ENCODE measurements at regions not wholly inside any gene's neighbourhood (a gene's known extent, or its start where the extent isn't known, plus 50 kb on each side); places are given as distances from the start of the nearest gene placed in this dataset.
"Not testable (repeated sequence)": the region's sequence is repeated elsewhere in the genome, so short reads cannot be mapped to it uniquely, and the experiment has no call there.

DNA sequence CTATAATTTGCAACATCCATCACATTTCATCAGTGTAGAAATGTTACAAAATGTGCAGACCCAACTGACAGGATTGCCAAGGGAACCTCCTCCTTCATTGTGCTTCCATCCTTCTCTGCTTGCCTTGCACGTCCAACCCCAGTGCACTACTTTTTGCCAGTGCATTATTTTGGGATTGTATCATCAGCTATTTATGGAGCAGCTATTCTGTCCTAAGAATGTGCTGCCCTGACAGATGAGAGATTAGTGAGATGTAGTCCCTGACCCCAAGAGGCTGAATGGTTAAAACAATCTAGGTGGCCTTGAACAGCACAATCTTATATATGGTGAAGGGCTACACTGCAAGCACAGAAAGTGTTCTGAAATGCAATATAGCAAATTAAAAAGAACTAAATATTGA, 935.8 kb downstream of the IGSF11 start:
- DNase-seq (ENCODE audit: low read depth in 2 of 3, low spot score in 2 of 3) = no peak

DNA sequence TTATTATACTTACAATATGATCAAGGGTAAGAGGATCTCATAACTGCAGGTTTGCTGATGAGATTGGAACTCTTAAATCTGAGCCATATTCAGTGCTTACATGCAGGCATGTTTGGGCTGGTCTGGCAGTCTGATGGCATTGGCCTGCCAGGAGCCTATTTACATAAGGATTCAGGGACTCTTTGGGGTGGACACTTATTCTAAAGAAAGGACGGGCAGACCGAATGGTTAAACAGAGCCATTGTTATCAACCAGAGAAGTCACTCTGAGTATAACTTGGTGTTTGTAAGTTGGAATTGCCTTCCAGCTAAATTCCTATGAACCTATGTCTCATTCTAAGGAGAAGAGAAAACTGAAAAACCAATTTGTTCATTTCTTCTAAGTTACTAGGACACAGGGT, 932.8 kb downstream of the IGSF11 start:
- no peak for DNase-seq (ENCODE audit: low read depth in 2 of 3, low spot score in 2 of 3)

DNA sequence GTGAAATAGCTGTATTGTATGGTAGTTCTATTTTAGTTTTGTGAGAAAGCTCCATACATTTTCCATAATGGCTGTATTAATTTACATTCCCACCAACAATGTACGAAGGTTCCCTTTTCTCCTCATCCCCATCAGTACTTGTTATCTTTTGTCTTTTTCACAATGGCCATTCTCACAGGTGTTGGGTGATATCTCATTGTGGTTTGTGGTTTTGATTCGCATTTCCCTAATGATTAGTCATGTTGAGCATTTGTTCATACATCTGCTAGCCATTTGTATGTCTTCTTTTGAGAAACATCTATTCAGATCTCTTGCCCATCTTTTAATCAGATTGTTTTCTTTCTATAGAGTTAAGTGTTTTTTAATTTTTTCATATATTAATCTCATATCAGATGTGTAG, 931.9 kb downstream of the IGSF11 start:
- DNase-seq (ENCODE audit: low read depth in 2 of 3, low spot score in 2 of 3) = no peak

DNA sequence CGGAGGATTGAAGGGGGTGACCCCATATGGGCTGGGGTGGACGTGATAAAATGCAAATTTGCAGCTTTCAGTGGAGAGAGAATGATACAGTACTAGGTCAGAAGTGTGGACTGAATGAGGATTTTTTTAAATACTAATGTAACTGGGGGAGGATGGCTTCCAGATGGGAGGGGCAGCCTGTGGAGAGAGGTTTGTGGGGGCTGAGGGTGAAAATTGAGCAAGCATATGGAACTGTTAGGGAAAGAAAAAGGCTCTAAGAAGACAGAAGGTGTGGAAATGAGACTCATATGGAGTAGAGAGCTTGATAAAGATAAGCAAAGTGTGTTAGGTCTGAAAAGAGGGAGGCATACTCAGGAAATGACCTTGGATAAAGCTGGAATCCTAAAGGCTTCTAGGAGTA, 926.4 kb downstream of the IGSF11 start:
- DNase-seq (ENCODE audit: low read depth in 2 of 3, low spot score in 2 of 3) = no peak

DNA sequence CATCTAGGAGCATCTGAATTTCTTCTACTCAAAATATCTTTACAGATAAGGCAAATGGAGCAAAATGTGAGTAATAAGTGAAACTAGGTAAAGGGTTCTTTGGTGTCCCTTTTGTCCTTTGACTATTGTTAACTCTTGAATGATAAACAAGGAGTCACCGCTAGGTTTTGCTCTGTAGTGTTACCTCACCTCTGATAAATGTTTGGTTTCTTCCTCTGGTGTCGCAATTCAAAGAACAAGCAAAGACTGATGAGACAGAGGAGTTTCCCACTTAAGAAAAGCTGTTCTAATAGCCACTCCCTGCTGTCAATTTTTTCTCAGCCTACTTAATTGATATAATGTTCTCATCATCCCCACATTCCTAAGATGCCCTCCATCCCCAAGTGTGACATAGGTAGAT, 925.9 kb downstream of the IGSF11 start:
- DNase-seq (ENCODE audit: low read depth in 2 of 3, low spot score in 2 of 3) = no peak

DNA sequence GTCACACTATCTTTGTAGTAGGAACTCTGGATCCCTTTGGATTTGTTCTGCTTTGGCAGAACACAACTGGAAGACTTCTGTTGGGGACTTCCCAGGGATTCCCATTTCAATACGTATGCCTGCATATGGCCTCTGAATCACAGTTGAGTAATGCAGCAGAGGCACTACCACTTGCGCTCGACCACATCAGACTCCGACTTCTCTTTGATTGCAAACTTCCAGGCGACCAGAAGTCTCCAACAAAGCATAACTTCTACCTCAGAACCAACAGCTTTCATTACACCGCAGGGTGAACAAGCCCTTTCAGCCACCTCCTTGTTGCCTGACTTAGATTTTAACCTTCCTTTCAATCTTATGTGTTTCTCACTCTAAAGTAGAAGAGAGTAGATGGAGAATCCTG, 924.4 kb downstream of the IGSF11 start:
- no peak for DNase-seq (ENCODE audit: low read depth in 2 of 3, low spot score in 2 of 3)

DNA sequence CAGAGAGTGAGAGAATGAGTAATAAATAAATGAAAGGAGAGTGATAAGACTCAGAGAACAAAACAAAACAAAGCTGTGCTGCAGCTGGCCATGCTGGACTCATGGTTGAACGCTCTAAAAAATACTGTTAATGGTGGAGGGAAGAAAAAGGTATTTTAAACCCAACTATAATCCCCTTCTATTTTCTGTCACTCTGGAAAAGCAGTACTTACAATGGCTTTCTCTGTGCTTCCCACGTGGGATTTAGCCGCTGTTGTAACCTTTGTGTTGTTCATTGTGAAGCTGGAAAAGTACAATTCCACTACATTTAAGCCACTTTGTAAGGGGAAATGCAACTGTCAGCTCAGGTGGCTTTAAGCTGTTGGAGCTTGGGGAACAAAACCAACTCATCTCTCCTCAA, 917.7 kb downstream of the IGSF11 start:
- DNase-seq (ENCODE audit: low read depth in 2 of 3, low spot score in 2 of 3) = no peak

DNA sequence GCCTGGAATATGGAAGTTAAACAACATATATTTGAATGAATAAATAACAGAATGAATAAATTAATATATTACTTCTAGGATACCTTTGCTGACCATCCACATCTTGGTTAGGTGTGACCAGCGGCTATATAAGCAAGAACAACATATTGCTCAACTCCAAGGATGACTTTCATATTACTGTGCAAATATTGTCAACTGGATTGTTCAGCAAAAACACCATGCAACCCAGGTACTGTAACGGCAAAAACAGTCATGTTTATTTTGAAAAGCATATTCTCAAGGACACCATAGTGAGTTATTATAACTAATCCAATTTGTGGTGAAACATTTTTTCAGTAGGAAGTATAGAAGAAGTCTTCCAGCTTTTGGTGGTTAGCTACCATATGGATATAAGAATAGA, 907.9 kb downstream of the IGSF11 start:
- DNase-seq (ENCODE audit: low read depth in 2 of 3, low spot score in 2 of 3) = no peak

DNA sequence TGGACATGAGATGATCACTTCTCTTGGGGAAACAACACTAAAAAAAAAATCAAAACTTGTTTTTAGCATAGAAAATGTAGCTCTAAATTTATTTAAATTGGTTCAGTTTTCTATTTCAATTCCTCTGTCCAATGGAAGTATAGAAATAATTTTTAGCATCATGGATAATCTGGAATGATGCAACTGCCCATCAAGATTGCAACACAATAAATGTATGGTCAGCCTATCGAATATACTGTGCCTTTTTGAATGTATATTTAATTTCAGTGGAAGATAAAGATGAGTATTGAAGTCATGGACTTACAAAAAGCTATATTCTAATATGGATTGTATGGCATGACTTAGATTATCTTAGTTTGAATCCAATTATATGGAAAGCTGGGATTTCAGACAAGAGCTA, 906.7 kb downstream of the IGSF11 start:
- DNase-seq (ENCODE audit: low read depth in 2 of 3, low spot score in 2 of 3) = no peak

DNA sequence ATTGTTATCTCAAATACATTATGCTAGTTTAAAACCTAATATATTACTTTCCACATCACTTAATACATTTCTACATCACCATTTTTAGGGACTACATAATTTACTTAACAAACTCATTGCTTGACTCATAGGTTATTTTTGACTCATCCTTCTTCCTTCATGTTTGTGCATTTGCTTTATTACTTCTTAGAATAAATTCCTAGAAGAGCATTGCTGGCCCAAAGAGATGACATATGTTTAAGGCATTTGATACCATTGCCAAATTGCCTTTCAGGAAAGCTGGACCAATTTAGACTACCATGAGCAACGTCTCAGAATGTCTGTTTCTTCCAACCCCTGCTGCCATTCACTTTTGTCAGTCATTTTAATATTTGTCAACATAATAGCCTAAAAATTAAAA, 905.8 kb downstream of the IGSF11 start:
- no peak for DNase-seq (ENCODE audit: low read depth in 2 of 3, low spot score in 2 of 3)

DNA sequence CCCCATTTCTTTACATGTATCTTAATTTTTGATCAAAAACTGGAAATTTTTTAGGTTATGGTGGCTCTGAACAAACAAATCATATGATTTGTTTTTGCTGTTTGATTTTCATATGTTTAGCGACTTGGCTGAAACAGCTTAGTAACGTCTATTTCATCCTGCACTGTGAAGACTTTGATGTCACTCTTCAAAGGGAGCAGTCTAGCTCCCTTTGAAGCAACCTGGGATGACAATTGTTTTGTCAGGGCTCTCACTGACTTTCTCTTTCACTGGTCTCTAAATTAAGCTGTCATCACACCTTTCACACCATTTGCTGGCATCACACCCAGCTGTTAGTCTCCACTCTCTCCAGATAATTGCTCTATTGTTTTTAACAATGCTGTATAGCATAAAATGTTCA, 896.9 kb downstream of the IGSF11 start:
- DNase-seq (ENCODE audit: low read depth in 2 of 3, low spot score in 2 of 3) = no peak

DNA sequence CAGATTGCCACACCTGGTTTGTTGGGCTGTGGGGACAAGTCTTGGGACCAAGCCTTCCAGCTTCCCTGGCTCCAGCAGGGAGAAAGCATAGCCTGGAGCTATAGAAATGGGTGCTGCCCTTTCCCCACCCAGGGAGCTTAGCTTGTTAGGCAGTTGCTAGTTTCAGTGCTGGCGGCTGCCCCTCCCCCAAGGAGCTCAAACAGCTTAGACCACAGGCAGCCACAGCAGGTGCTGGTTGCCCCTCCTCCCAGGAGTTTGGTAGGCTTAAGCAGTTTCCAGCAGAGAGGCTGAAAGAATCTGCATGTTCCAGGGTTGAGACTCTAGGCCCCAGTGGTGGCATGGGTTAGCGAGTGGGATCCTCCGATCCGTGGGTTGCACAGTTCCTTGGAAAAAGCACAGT, 889.7 kb downstream of the IGSF11 start:
- no peak for DNase-seq (ENCODE audit: low read depth in 2 of 3, low spot score in 2 of 3)

DNA sequence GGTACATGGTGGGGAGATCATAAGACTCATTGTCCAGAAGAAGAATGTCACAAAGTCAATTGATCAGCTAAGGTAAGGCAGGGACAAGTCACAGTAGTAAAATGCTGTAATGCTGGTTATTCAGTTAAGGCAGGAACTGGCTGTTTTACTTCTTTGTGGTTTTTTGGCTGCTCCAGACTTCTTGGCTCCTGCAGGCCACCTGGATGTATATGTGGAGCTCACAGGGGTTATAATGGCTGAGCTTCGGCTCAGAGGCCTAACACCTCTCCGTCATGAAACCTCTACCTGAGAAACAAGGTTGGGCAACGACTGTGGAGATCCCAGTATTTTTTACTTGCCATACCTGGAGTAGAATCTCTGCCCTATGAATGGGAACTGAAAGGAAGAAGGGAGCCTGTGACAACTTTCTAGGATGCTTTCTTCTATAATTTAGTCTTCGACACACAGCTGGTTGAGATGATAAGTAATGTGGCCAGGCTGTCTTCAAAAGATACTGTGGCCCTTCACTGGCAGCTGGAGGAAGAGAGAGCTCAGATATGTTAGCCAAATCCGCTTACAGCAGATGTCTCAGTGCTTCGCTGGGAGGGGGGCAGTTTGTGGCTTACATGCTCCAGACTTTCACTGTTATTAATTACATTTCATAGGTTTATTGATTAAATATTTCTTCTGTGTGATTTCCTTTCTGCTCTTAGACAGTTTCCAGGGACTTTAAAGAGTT, 887.8 kb downstream of the IGSF11 start:
- DNase-seq (ENCODE audit: low read depth in 2 of 3, low spot score in 2 of 3) = no peak

DNA sequence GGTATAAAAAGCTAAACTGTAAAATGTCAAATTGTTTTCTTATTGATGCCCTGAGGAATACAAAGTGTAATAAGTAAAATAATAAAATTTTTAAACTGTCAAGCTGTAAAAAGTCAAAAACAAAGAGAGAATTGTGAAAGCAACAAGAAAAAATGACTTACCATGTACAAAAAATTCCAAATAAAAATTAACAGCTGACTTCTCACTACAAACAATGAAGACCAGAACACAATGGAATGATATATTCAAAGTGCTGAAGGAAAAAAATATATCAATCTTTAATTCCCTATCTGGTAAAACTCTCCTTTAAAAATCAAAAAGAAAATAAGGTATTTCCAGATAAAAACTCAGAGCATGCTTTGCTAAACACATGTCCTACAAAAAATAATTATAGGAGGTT, 883.5 kb downstream of the IGSF11 start:
- no peak for DNase-seq (ENCODE audit: low read depth in 2 of 3, low spot score in 2 of 3)

DNA sequence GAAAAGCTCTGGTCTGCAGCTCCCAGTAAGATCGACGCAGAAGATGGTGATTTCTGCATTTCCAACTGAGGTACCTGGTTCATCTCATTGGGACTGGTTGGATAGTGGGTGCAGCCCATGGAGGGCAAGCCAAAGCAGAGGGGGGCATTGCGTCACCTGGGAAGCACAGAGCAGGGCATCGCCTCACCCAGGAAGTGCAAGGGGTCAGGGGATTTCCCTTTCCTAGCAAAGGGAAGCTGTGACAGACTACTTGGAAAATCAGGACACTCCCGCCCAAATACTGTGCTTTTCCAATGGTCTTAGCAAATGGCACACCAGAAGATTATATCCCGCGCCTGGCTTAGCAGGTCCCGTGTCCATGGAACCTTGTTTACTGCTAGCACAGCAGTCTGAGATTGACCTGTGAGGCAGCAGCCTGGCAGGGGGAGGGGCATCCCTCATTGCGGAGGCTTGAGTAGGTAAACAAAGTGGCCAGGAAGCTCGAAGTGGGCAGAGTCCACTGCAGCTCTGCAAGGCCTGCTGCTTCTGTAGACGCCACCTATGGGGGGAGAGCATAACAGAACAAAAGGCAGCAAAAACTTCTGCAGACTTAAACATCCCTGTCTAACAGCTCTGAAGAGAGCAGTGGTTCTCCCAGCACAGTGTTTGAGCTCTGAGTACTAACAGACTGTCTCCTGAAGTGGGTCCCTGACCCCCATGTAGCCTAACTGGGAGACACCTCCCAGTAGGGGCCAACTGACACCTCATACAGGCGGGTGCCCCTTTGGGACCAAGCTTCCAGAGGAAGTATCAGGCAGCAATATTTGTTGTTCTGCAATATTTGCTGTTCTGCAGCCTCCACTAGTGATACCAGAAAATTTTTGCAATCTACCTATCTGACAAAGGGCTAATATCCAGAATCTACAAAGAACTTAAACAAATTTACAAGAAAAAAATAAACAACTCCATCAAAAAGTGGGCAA, 871.7 kb downstream of the IGSF11 start:
- not testable (repeated sequence) for DNase-seq (ENCODE audit: low read depth in 2 of 3, low spot score in 2 of 3)

DNA sequence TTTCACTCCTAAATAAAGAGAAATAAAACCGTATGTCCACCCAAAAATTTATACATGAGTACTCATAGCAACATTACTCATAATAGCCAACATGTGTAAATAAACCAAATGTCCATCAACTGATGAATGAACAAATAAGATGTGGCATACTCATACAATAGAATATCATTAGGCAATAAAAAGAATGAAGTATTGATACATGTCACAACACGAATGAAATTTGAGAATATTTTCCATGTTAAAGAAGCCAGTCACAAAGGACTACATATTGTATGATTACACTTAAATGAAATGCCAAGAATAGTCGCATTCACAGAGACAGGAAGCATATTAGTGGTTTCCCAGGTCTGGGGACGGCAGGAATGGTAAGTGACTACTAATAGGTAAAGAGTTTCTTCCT, 869.2 kb downstream of the IGSF11 start:
- DNase-seq (ENCODE audit: low read depth in 2 of 3, low spot score in 2 of 3) = no peak

DNA sequence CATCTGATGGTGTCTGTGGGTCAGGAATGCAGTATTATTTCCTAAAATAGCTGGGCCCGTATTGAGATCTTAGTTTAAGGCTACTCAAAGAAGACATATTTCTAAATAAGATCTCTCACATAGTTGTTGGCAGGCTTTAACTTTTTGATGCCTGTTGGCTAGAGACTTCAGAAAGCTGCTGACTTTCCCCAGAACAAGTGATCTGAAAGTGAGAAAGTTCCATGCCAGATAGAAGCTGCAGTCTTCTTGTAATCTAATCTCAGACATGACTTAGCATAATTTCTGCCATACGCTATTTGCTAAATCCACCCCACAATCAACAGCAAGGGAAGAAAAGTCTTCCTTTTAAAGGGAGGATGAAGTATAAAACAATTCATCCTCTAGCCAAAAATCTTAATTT, 867.1 kb downstream of the IGSF11 start:
- DNase-seq (ENCODE audit: low read depth in 2 of 3, low spot score in 2 of 3) = no peak

DNA sequence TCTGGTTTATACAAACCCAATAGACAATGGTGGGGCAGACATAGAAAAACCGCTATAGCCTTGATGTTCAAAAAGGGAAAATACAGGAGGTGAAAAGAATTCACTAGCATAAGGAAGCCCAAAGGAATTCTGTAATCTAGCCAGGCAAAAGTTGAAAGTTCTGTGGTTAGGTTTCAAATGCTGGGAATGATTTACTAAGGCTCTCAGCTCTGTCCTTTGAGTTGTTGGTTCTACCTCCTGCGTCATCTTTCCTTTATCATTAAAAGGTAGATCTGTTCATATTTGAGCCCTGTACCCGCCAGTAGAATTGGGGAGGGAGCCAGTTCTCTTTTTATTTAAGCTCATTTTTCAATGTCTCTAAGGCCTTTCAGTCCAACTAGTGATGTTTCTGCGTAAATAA, 866.5 kb downstream of the IGSF11 start:
- DNase-seq (ENCODE audit: low read depth in 2 of 3, low spot score in 2 of 3) = no peak

DNA sequence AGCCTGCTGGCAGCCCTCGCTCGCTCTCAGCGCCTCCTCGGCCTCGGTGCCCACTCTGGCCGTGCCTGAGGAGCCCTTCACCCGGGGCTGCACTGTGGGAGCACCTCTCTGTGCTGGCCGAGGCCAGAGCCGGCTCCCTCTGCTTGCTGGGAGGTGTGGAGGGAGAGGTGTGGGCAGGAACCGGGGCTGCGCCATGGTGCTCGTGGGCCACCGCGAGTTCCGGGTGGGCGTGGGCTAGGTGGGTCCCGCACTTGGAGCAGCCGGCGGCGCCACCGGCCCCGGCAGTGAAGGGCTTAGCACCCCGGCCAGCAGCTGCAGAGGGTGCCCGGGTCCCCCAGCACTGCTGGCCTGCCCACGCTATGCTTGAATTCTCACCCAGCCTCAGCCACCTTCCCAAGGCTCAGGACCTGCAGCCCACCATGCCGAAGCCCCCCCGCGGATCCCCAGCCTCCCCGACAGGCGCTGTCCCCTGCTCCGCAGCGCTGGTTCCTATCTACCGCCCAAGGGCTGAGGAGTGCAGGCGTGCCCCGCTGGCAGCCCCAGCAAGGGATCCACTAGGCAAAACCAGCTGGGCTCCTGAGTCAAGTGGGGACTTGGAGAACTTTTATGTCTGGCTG, 863.3 kb downstream of the IGSF11 start:
- DNase-seq (ENCODE audit: low read depth in 2 of 3, low spot score in 2 of 3) = no peak

DNA sequence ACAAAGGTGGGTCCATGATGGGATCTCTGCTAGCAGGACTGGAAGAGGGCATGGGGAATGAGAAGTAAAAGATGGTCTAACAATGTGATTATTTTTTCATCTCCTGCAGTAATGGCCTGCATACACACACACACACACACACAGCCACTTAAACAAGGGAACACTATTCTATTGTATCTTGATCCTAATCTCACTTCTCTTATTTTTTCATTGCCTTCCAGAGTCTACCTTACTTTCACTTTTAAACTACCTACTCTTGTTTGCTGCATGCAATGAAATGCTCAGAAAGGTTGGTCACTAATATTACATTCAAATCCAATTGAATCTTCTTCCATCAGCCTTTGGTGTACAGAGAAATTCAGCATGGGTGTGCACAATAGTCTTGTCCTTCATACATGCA, 853.8 kb downstream of the IGSF11 start:
- no peak for DNase-seq (ENCODE audit: low read depth in 2 of 3, low spot score in 2 of 3)

DNA sequence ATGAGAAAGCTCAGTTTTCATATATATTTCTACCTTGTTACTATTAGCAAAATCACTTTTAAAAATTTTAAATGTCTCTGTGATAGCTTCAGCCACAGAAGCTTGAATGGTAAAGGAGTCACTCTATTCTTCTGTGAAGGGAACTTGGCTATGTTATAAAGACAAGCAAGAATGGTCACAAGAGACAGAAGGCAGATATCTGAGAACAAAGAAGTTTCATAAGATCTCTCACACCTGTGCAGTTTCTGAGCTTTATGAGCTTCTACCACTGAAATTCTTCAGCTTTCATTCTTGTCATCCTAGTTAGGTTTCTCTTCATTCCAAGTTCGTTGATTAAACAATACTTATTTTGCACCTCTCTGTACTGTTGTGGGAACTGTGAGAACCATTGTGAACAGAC, 853.4 kb downstream of the IGSF11 start:
- no peak for DNase-seq (ENCODE audit: low read depth in 2 of 3, low spot score in 2 of 3)

DNA sequence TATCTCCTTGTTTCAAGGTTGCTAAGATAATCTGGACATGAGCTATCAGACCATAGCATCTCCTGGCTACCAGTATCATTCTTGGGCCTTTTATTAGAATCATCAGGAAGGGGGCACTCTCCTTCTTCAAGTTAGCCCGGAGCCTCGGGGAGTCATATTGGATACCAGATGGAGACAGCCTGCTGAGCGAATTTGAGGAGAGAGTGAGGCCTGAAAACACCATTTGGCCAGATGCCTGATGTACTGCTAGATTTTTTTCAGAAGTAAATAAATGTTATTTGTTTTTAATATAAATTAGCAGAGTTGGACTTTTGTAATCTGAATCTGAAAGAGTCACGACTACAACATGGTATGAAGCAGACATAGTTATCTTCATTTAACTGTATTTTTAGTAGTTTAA, 848.6 kb downstream of the IGSF11 start:
- DNase-seq (ENCODE audit: low read depth in 2 of 3, low spot score in 2 of 3) = no peak
